Lower lobe of right lung (tissue), 2 donors: ENCODE measurements at regions not wholly inside any gene's neighbourhood (a gene's known extent, or its start where the extent isn't known, plus 50 kb on each side); places are given as distances from the start of the nearest gene placed in this dataset.
A peak's percentile ranks its signal among the peaks of the same experiment; 100 is the strongest.
"Not testable (repeated sequence)": the region's sequence is repeated elsewhere in the genome, so short reads cannot be mapped to it uniquely, and the experiment has no call there.

Source experiments
- ATAC-seq, 2 donors: fragments of 200-7000 bp; cut with Tn5 transposase; one replicate each; pipeline ENCODE4 v1.9.1; 2020 to 2022; ENCODE audit warnings: mild to moderate bottlenecking in 2 of 2, moderate library complexity in 2 of 2
- DNase-seq: peaks from one replicate; pipeline ENCODE4 v3.0.0-alpha.2; 2020
- H3K27ac ChIP-seq: fragments of 200-600 bp; one replicate; pipeline ENCODE4 v1.8.0; 2022
- H3K27me3 ChIP-seq: fragments of 200-600 bp; one replicate; pipeline ENCODE4 v1.8.0; 2022; ENCODE audit warnings: low read depth
- H3K36me3 ChIP-seq: fragments of 200-600 bp; one replicate; pipeline ENCODE4 v1.8.0; 2022; ENCODE audit warnings: mild to moderate bottlenecking
- H3K4me1 ChIP-seq: fragments of 200-600 bp; one replicate; pipeline ENCODE4 v1.8.0; 2022
- H3K4me3 ChIP-seq: fragments of 200-600 bp; one replicate; pipeline ENCODE4 v1.8.0; 2022; ENCODE audit warnings: mild to moderate bottlenecking
- H3K9me3 ChIP-seq: fragments of 200-600 bp; one replicate; pipeline ENCODE4 v1.8.0; 2022
- intact Hi-C: fragments of 100-400 bp; cut with DNase I; formaldehyde crosslinking; loops from one replicate; pipeline ENCODE4 v1.11.0; 2022
- TF ChIP-seq, protein P1 (sequence below): fragments of 200-600 bp; IDR thresholded peaks from one replicate; pipeline ENCODE4 v1.8.0; 2022; ENCODE audit warnings: antibody characterized with exemption, mild to moderate bottlenecking
- donor health status: DM: no; HTN: yes; CAD: no; lungs with severe emphysema.

- TF ChIP-seq, protein P1, sequence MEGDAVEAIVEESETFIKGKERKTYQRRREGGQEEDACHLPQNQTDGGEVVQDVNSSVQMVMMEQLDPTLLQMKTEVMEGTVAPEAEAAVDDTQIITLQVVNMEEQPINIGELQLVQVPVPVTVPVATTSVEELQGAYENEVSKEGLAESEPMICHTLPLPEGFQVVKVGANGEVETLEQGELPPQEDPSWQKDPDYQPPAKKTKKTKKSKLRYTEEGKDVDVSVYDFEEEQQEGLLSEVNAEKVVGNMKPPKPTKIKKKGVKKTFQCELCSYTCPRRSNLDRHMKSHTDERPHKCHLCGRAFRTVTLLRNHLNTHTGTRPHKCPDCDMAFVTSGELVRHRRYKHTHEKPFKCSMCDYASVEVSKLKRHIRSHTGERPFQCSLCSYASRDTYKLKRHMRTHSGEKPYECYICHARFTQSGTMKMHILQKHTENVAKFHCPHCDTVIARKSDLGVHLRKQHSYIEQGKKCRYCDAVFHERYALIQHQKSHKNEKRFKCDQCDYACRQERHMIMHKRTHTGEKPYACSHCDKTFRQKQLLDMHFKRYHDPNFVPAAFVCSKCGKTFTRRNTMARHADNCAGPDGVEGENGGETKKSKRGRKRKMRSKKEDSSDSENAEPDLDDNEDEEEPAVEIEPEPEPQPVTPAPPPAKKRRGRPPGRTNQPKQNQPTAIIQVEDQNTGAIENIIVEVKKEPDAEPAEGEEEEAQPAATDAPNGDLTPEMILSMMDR: no peak
- Histone ChIP-seq H3K27ac (no peak overlapping the region), H3K9me3 (no peaks in the 10 kb centered on the region), H3K27me3 (no peaks in the 10 kb centered on the region), H3K4me3 (no peak overlapping the region), H3K4me1 (no peaks in the 10 kb centered on the region), H3K36me3 (no peaks in the 10 kb centered on the region)
- no peak for DNase-seq
- no peak for ATAC-seq
- intact Hi-C loops: no loop called here
Measured at GRCh38 chr4:27429364-27429871, 568.8 kb downstream of the STIM2 start.

- Histone ChIP-seq H3K27ac (no peak overlapping the region), H3K27me3 (no peaks in the 10 kb centered on the region), H3K4me1 (no peaks in the 10 kb centered on the region), H3K36me3 (no peaks in the 10 kb centered on the region), H3K4me3 (no peak overlapping the region), H3K9me3 (no peaks in the 10 kb centered on the region)
- ATAC-seq (no peak), DNase-seq (no peak)
- intact Hi-C loops: no loop called here
- TF ChIP-seq, protein P1: no peak
Measured at GRCh38 chr4:27442146-27442545, 581.5 kb downstream of the STIM2 start.

- H3K27me3 ChIP-seq, H3K36me3 ChIP-seq, ATAC-seq, H3K9me3 ChIP-seq, H3K4me1 ChIP-seq, DNase-seq, H3K27ac ChIP-seq, intact Hi-C loops, H3K4me3 ChIP-seq: not testable (repeated sequence)
Measured at GRCh38 chr4:27442661-27443060, 582.0 kb downstream of the STIM2 start.

- ATAC-seq: peak in 1 of 2 donors; percentile 19
- H3K9me3 ChIP-seq: no peaks in the 10 kb centered on the region
- DNase-seq: no peak
- intact Hi-C loops: no loop called here
- H3K27ac ChIP-seq: no peak overlapping the region
- H3K4me1 ChIP-seq: no peaks in the 10 kb centered on the region
- no peak overlapping the region for H3K4me3 ChIP-seq
- H3K27me3 ChIP-seq: no peaks in the 10 kb centered on the region
- TF ChIP-seq, protein P1: no peak
- H3K36me3 ChIP-seq: no peaks in the 10 kb centered on the region
Measured at GRCh38 chr4:27463816-27464215, 603.2 kb downstream of the STIM2 start.

- DNase-seq (no peak), ATAC-seq (no peak)
- Histone ChIP-seq H3K4me3 (no peak overlapping the region), H3K36me3 (no peaks in the 10 kb centered on the region), H3K4me1 (no peaks in the 10 kb centered on the region), H3K27ac (no peak overlapping the region), H3K27me3 (no peaks in the 10 kb centered on the region), H3K9me3 (no peaks in the 10 kb centered on the region)
- intact Hi-C loops: no loop called here
- TF ChIP-seq, protein P1: no peak
Measured at GRCh38 chr4:27467351-27467750, 606.7 kb downstream of the STIM2 start.

DNA sequence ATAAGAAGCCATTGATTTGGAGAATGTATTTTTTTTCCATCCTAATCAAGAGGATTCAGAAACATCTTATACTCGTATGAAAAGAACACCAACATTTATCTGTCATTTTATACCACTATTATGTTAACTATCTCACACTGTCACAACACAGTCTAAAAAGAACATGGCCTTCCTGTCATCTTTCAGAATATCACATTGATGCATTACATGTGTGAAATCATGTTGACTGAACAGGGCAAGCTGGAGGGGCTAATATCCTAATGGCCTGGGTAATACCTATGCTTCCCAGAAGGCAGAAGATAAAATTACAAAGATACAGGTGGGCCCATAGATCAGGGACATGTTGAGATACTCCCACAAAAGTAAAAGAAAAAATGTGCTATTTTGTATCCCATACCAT is 611.7 kb downstream of the STIM2 start:
- Histone ChIP-seq H3K36me3 (no peaks in the 10 kb centered on the region), H3K9me3 (no peaks in the 10 kb centered on the region), H3K4me1 (no peaks in the 10 kb centered on the region), H3K27me3 (no peaks in the 10 kb centered on the region), H3K4me3 (no peak overlapping the region), H3K27ac (no peak overlapping the region)
- TF ChIP-seq, protein P1: no peak
- DNase-seq (no peak), ATAC-seq (no peak)
- intact Hi-C loops: no loop called here
